IPS DF 6.9 (cell line): ENCODE measurements at regions not wholly inside any gene's neighbourhood (a gene's known extent, or its start where the extent isn't known, plus 50 kb on each side); places are given as distances from the start of the nearest gene placed in this dataset.
"Not testable (repeated sequence)": the region's sequence is repeated elsewhere in the genome, so short reads cannot be mapped to it uniquely, and the experiment has no call there.

ENCODE experiments used
- DNase-seq: peaks from one replicate; pipeline ENCODE4 v3.0.0-alpha.2; 2013; ENCODE audit warnings: low read depth, low spot score
- H3K27ac ChIP-seq: one replicate; pipeline ENCODE4 v1.5.1; 2013; ENCODE audit warnings: low read length, control low read depth
- H3K27me3 ChIP-seq: 2 replicates; pipeline ENCODE4 v1.6.1; 2013; ENCODE audit warnings: mild to moderate bottlenecking, low read length; ENCODE audit not compliant: control insufficient read depth, insufficient read depth
- H3K36me3 ChIP-seq: 2 replicates; pipeline ENCODE4 v1.6.1; 2013; ENCODE audit warnings: low read length; ENCODE audit not compliant: control insufficient read depth, insufficient read depth
- H3K4me1 ChIP-seq: 2 replicates; pipeline ENCODE4 v1.6.1; 2013; ENCODE audit warnings: low read length; ENCODE audit not compliant: control insufficient read depth, insufficient read depth
- H3K4me3 ChIP-seq: 2 replicates; pipeline ENCODE4 v1.5.1; 2013; ENCODE audit warnings: mild to moderate bottlenecking, low read length
- H3K9me3 ChIP-seq: 2 replicates; pipeline ENCODE4 v1.6.1; 2013; ENCODE audit warnings: low read length, inconsistent platforms; ENCODE audit not compliant: control insufficient read depth, insufficient read depth
- WGBS: extraction: QIAGEN DNeasy Blood & Tissue Kit; methylation state at CpG from one replicate; pipeline ENCODE4 v1.1.7; 2013; ENCODE audit warnings: mixed read lengths, missing lambda C conversion rate; ENCODE audit not compliant: insufficient read length, insufficient coverage; 5-methylcytosine and 5-hydroxymethylcytosine counted together

- Histone ChIP-seq H3K36me3 (no peaks in the 10 kb centered on the region), H3K27me3 (no peaks in the 10 kb centered on the region), H3K27ac (no peak overlapping the region), H3K4me1 (no peaks in the 10 kb centered on the region), H3K9me3 (no peaks in the 10 kb centered on the region), H3K4me3 (no peak overlapping the region)
- no peak for DNase-seq
- WGBS = no CpG with 5 or more reads among the region's 7 CpGs
Observed at GRCh38 chrX:93354651-93355050, 318.7 kb downstream of the NAP1L3 start.

- H3K4me3 ChIP-seq = no peak overlapping the region
- DNase-seq = no peak
- no peaks in the 10 kb centered on the region for H3K27me3 ChIP-seq
- H3K27ac ChIP-seq = no peak overlapping the region
- no peaks in the 10 kb centered on the region for H3K4me1 ChIP-seq
- no CpG with 5 or more reads among the region's 3 CpGs for WGBS
- H3K36me3 ChIP-seq = no peaks in the 10 kb centered on the region
- H3K9me3 ChIP-seq = no peaks in the 10 kb centered on the region
Observed at GRCh38 chrX:93346309-93346708, 327.1 kb downstream of the NAP1L3 start.

- WGBS = no CpG with 5 or more reads among the region's 2 CpGs
- H3K4me1 ChIP-seq, H3K36me3 ChIP-seq, H3K27me3 ChIP-seq, H3K27ac ChIP-seq, DNase-seq, H3K4me3 ChIP-seq, H3K9me3 ChIP-seq: not testable (repeated sequence)
Observed at GRCh38 chrX:93344287-93344686, 329.1 kb downstream of the NAP1L3 start.

GRCh38 chrX:93332329-93332728 is 341.0 kb downstream of the NAP1L3 start:
- no peaks in the 10 kb centered on the region for H3K4me1 ChIP-seq
- no peaks in the 10 kb centered on the region for H3K9me3 ChIP-seq
- H3K27ac ChIP-seq = no peak overlapping the region
- DNase-seq = no peak
- H3K4me3 ChIP-seq = no peak overlapping the region
- no peaks in the 10 kb centered on the region for H3K27me3 ChIP-seq
- WGBS = no CpG with 5 or more reads among the region's 2 CpGs
- no peaks in the 10 kb centered on the region for H3K36me3 ChIP-seq

- DNase-seq = no peak
- Histone ChIP-seq H3K4me1 (no peaks in the 10 kb centered on the region), H3K4me3 (no peak overlapping the region), H3K27me3 (no peaks in the 10 kb centered on the region), H3K27ac (no peak overlapping the region), H3K36me3 (no peaks in the 10 kb centered on the region), H3K9me3 (no peaks in the 10 kb centered on the region)
- no CpG with 5 or more reads among the region's 3 CpGs for WGBS
Observed at GRCh38 chrX:93322110-93322509, 351.3 kb downstream of the NAP1L3 start.

- DNase-seq = no peak
- WGBS = no CpG with 5 or more reads among the region's 5 CpGs
- Histone ChIP-seq H3K9me3 (no peaks in the 10 kb centered on the region), H3K4me1 (no peaks in the 10 kb centered on the region), H3K27me3 (no peaks in the 10 kb centered on the region), H3K36me3 (no peaks in the 10 kb centered on the region), H3K4me3 (no peak overlapping the region), H3K27ac (no peak overlapping the region)
Observed at GRCh38 chrX:93319609-93320008, 353.8 kb downstream of the NAP1L3 start.
